Left renal cortex interstitium (tissue), 4 donors: ENCODE measurements at regions not wholly inside any gene's neighbourhood (a gene's known extent, or its start where the extent isn't known, plus 50 kb on each side); places are given as distances from the start of the nearest gene placed in this dataset.
"Not testable (repeated sequence)": the region's sequence is repeated elsewhere in the genome, so short reads cannot be mapped to it uniquely, and the experiment has no call there.

Experiments
- DNase-seq, 4 donors: peaks; one replicate each; pipeline ENCODE4 v3.0.0-alpha.2; 2013; ENCODE audit warnings: low read depth in 4 of 4, low spot score in 2 of 4, missing footprints in 1 of 4

DNA sequence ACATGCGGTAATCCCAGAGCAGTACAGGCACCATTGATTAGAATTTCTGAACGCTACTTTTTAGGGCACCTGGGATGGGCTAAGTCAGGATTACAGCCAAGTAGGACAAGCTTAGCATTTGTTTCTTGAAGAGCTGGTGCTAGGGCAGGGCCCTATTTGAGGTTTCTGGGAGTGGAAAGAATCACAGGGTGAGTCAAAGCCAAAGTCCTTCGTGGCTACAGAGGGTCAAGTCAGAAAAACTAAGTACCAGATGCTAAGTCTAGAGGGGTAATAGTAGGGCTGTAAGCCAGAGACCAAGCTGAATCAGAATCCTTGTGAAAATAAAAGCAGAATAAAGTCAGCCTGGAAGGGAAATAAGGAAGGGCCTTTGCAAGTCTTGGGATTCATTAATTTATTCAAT is 448.6 kb downstream of the ZIC3 start:
- DNase-seq = no peak

DNA sequence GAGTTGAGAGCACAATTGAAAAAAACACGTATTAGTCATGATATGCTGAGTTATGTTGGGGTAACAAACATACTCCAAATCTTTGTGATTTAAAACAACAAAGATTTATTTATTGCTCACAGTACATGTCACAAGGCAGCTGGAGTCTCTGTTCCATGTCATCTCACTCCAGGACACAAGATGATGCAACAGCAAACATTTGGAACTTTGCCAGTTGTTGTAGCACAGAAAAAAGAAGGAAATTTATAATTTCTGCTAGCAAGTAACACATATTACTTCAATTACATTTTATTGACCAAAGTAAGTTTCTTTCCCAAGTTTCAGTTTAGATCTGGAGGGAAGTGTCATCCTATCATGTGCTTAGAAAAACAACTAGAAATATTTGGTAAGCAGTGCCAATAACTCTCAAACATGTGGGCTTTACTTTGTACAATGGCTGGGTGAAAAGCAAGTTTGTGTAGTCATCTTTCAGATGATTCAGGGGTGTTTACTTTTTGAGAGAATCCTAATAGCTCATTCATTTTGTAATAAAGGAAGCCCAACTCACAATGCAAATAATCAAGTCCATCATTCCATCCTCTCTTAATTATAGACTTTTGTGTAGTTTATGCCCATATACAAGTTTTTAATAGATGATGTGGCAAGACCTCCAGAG is 452.3 kb downstream of the ZIC3 start:
- DNase-seq = no peak

DNA sequence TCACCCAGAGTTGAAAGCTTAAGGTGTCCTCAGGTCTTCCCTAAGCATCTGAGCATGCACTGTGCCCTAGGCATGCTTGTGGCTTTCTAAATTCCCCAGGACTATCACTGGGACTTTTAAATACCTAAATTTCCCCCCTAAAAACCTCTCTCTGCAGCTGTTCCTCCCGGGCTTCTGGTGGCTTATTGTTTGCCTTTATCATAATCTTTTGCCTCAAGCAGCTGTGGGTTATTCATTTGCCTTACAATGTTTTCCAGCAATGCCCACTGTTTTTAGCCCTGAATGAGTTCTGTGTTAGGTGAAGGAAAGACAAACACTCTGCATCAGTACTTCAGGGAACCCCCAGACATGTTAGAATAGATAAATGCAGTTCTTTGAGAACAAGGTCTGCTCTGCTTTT is 455.0 kb downstream of the ZIC3 start:
- no peak for DNase-seq

DNA sequence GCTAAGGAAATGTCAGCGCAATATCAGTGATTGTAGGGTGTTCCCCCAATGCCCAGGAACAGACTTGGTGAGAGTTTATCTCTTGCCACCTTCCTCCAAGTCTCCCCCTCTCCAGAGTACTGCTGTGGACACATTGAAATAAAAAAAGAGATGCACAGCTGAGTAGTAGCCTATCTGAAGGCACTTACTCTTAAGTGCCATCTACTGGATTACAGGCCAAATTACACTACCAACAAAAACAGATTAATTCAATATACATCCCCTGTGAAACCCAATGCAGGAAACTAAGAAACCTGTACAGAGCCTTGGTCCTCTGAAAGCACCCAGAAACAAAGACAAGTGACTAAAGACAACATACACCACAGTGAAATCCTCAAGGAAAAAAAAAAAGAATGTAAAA is 460.3 kb downstream of the ZIC3 start:
- no peak for DNase-seq

DNA sequence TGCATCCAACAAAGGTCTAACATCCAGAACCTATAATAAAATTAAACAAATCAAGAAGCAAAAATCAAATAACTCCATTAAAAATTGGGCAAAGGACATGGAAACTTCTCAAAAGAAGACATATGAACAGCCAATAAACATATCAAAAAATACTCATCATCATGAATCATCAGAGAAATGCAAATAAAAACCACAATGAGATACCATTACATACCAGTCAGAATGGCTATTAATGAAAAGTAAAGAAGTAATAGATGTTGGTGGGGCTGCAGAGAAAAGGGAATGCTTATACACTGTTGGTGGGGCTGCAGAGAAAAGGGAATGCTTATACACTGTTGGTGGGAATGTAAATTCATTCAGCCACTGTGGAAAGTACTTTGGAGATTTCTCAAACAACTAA is 465.8 kb downstream of the ZIC3 start:
- DNase-seq = no peak

DNA sequence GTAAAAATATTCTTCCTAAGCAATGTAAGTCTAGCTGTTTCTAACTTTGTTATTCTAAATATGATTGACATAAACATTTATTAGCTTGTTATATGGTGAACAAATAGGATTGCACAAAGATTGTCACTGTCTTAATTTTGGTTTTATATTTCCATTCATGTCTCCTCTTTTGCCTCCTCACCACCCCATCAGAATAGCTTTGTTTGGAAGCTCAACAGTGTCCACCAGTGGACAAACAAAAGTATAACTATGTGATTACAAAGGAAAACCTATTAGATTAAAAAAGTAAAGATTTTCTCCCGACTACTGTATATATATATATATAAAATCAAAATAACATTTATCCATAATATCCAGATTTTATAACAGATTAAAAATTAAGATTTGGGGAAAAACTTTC is 468.2 kb downstream of the ZIC3 start:
- DNase-seq = no peak

DNA sequence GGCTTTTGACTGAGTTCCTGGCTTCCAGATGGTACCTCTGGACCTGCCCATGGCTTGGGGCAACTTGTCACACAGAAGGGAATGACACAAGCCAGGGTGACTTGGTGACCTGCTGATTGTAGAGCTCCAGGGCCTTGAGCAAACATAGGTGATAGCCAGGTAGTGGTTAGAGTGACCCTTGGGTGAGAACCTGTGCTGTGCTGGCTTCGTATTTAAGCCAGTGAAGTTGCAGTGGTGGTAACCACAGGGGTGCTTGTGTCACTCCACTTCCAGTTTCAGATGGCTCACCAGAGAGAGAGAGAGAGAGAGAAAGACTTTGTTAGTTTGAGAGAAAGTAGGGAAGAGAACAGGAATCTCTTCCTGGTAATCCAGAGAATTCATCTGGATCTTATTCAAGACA is 471.6 kb downstream of the ZIC3 start:
- no peak for DNase-seq

DNA sequence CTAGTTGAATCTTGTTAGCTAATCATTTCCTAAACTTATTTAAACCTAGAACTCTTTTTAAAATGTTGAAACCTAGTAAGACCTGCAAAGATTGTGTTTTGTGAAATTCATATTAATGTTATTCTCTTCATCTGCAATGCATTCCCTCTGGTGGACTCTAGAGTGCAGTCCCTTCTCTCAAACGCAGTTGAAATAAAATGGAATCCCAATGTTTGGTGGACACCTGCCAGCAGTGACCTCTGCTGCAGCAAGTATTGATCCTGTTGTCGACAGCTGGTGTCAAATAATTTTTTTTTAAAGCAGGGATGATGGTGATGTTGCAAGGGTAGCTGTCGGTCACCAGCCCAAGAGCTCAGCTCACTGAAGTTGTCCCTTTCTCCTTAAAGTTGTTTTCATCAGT is 492.0 kb downstream of the ZIC3 start:
- no peak for DNase-seq

DNA sequence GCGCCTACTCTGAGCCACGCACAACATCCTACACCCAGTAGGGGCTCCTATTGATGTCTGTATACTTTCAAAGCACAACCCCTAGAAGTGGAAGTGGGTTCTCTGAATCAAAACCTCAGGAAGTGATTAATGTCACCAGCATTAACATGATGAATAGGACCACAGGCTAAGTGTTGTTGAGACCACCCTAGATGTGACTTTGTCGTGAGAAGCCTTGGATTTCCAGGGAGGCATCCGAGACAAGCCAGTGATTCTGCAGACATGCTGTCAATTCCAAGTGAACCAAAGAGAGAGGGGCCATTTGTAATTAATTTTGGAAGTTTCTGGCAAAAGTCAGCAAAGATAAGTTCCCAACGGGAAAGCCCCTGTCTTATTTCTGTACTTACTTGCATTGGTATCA is 493.0 kb downstream of the ZIC3 start:
- DNase-seq = no peak

DNA sequence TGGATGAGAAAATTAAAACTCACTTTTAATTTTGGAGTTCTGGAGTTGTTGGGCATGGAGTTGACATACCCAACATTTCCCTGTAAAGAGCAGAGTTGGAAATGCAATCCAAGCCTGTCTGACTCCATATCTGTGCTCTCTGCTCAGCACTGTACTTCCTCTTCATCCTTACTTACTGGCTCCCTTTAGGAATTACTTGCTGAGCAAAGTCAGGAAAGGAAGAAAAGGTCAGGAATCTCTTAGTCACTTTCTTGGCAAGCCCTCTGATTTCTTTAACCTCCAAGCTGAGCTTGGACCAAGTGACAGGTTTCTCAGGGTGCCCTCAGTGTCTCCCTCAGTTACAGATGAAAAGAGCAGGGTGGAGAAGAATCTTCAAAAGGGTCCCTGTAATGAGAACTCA is 501.5 kb downstream of the ZIC3 start:
- no peak for DNase-seq

DNA sequence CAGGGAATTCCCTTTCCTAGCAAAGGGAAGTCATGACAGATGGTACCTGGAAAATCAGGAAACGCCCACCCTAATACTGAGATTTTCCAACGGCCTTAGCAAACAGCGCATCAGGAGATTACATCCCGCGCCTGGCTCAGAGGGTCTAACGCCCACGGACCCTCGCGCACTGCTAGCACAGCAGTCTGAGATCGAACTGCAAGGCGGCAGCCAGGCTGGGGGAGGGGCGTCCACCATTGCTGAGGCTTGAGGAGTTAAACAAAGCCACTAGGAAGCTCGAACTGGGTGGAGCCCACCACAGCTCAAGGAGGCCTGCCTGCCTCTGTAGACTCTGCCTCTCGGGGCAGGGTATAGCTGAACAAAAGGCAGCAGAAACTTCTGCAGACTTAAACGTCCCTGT is 507.7 kb downstream of the ZIC3 start:
- DNase-seq = no peak

DNA sequence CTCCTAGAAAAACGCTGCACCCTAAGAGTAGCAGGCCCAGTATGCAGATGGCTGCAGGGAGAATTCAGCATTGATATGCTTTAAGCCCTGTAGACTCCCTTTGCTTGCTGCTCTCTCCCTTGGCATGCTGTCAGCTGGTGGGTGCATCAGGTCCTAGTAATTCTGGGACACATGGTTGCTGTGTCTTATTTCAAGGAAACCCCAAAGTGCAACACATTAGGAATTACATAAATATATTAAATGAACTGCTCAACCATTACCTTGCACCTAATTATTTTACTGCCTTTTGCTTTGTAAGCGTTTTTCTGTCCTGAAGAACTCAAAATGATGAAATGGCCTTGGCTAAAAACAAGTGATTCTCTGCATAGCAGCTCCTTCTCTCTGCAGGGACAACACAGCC is 516.3 kb downstream of the ZIC3 start:
- DNase-seq = no peak

DNA sequence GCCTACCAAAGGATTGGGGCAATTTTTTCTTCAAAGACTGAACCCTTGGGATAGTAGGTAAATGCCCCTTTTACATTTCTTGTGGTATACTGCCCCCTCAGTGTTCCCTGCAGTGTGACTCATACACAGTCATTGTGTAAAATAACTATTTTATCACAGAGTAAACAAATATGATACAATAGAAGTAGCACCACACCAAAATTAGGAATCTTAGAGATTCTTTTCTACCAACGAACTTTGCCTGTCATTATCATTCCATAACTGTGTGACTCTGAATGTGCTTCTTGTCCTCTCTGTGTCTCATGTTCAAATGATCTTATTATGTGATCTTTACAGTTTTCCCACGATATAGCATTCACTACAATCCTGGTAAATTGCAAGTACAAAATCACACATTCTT is 517.0 kb downstream of the ZIC3 start:
- no peak for DNase-seq

DNA sequence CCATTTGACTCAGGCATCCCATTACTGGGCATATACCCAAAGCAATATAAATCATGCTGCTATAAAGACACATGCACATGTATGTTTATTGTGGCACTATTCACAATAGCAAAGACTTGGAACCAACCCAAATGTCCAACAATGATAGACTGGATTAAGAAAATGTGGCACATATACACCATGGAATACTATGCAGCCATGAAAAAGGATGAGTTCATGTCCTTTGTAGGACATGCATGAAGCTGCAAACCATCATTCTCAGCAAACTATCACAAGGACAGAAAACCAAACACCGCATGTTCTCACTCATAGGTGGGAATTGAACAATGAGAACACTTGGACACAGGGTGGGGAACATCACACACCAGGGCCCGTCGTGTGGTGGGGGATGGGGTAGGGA is 545.0 kb downstream of the ZIC3 start:
- not testable (repeated sequence) for DNase-seq

DNA sequence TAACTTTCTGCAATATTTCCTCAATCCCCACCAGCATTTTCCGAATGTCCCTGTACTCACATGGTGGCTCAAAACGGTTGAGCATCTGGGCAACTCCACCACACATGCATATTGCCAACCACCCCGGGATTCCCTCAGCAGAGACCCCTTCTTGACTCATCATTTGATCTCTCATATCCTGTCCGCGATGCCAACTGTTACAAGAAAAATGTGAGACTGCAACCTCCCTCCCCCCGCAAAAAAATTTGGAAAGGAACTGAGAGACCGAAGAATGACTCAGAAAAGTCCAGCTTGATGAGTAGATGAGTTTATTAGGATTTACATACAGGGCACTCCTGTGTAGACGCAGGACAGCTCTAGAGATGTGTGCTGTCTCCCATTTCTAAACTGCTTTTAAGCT is 561.4 kb downstream of the ZIC3 start:
- DNase-seq = no peak

DNA sequence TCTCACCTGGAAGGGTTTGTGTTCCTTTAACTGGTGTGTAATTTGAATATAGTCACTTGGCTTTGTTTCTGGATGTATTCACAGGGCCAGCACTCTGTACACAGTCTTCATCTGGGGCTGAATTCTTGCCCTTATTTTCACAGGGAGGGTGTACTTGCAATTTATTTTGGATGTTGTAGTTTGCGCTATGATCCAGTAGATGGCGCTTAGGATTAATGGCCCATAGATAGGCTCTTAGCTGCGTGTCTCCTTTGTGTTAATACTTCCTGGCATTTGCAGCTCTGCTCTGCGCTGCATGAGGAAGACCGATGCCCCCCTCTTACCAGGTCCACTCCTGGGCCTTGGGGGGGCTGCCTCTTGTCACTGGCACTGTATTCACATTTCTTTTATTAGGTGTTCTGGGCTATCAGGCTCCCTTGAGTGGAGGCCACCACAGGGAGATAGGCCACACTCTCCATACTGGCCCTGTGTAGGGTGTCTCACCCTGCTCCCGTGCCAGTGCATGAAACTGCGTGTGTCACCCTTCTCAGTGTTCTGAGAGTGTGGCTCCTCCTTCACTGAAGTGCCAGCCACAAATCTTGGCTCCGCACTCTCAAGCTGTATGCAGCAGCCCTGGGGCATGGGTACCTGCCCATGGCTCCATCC is 562.2 kb downstream of the ZIC3 start:
- peak in 1 of 4 donors; percentile 0 for DNase-seq

DNA sequence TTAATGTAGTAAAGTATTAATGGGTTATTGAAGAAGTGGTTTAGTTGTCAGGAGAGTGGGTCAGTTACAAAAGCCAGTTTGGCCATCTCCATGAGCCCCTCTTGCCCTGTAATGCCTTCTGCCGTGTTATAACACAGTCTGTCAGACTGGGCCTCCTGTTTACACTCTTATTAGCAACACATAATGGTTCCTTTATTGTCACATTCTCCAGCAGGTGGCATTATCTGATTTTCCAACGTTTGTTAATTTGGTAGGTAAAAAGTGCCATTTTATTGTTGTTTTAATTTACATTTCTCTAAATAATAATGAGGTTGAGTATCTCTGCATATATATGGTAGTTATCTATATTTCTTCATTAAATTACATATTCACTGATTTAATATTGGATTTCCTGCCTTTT is 560.8 kb downstream of the FGF13 start:
- DNase-seq = no peak

DNA sequence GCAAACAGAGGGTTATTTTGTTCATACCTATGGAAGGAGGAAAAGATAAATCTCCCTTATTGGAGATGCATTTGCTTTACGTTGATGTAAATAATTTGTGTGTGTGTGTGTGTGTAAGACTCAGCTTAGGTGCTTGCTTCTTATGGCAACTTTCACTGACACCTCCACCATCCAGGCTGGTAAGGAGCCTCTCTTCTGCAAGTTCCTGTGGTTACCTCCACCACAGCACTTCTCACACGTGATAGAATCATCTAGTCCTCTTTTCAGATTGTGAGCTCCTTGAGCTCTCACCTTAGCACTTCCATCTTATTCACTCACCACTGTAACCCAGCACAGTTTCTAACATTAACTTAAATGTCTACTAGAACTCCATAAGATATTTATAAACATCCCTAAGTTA is 553.7 kb downstream of the FGF13 start:
- no peak for DNase-seq

DNA sequence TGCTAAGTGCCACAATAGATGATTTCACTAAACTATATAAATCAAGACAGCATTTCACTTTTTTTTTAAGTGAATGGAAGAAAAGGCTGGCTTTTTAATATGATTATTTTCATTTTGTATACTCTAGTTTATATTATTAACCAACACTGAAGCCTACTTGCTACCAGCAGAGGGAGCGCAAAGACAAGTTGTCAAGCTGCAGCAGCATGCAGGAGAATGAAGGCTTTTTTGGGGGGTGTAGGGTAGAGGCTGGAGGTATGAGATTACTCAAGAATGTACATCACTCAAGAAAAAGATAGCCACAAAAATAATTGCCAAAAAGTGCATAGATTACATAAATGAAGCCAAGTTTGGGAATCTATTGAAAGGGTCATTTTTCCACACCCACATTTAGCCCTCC is 519.5 kb downstream of the FGF13 start:
- peak in 2 of 4 donors; percentile 0 to 3 for DNase-seq

DNA sequence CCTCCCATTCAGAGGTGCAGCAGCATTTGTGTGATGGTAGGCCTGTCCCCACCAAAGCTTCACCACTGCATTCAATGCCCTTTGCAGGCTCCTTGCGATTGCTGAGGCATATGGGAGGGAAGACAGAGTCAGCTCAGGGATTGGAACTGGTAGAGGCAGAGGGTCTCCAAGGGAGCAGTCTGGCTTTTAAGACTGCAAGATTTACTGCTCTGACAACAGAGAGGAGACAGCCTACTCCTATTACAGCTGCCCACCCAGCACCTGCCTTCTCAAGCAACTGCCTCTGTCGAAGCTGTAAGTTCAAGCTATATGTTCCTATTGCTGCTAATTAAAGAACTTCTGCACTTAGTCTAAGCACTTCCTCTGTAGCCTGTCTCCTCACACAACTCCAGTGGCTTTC is 481.8 kb downstream of the FGF13 start:
- DNase-seq = peak in 1 of 4 donors; percentile 4

DNA sequence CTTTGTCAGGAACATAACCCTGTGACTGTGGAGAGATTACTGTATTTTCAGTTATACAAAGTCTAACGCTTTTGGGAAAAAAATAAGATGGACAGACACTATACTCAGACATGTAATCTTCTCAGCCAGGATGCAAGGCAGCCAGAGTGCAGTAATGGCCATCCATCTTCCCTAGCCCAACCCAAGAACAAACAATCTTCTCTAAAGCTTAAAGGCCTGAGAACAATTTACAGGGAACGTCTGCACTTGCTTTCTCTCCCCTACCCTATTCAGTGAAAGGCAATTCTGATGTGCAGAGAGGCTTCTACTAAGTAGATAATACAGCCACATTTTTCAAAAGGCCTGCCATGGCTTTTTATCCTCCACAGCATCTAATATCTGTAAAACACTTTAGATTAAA is 471.3 kb downstream of the FGF13 start:
- no peak for DNase-seq

DNA sequence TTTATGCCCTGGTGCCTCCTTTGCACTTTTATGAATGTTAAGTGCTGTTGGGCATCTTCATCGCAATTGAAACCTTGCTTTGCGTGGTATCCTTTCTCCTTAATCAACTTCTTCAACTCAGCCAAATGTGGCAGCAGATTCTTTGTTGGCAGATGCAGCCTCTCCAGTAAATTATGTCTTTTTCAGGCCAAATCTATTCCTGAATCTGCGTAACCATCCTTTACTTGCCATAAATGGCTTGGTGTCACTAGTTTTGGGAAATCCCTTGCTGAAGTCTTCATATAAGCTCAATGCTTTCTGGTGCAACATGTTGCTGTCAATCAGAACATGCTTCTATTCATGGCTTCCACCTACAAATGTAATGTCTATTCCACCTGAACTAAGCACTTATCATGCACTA is 457.5 kb downstream of the FGF13 start:
- DNase-seq = no peak

DNA sequence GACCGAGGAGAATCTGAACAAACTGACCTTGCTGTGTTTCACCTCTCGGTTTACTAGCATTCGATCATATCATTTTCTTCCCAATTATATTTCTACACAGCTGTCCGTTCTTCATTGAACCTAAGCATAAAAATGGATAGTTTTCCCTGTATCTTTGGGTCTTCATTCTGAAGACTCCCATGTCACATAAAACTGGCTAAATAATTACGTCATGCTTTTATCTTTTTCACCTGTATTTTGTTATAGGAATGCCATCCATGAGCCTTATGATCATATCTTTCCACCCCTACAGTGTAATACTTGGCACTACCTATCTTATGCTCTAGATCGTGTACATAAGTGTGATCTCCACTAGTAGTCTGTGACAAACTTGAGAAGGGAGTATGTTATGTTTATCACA is 456.1 kb downstream of the FGF13 start:
- no peak for DNase-seq
